HG02970 (cell line): ENCODE measurements at regions not wholly inside any gene's neighbourhood (a gene's known extent, or its start where the extent isn't known, plus 50 kb on each side); places are given as distances from the start of the nearest gene placed in this dataset.

ENCODE experiments used
- ATAC-seq: cut with Tn5 transposase; IDR thresholded peaks from one replicate; pipeline ENCODE4 v1.9.1; 2021; ENCODE audit warnings: mild to moderate bottlenecking, moderate library complexity, moderate number of reproducible peaks; ENCODE audit not compliant: unreplicated experiment, low FRiP score

GRCh38 chr3:61311044-61311443 is 59.8 kb upstream of the FHIT start:
- no peak for ATAC-seq

- ATAC-seq, result no peak
Observed at GRCh38 chr3:61315871-61316270, 64.6 kb upstream of the FHIT start.

DNA sequence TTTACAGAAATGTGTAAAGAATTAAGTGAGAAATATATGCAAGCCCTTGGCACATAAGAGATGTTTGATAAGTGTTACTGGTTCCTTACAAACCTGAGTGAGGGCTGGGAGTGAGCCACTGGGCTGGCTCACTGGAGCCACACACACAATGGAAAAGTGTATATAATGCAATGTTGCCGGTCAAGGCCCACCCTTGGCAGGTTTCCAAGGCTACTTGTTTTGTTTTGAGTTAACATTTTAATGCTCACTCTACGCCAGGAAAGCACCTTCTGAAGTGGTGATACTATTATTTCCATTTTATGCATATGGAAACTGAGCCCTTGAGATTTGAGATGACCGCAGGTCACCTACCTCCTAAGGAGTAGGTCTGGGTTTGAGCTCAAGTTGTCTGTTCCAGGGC is 71.8 kb upstream of the FHIT start:
- ATAC-seq, result no peak

GRCh38 chr3:61331929-61332552 is 80.8 kb upstream of the FHIT start:
- ATAC-seq, result no peak

DNA sequence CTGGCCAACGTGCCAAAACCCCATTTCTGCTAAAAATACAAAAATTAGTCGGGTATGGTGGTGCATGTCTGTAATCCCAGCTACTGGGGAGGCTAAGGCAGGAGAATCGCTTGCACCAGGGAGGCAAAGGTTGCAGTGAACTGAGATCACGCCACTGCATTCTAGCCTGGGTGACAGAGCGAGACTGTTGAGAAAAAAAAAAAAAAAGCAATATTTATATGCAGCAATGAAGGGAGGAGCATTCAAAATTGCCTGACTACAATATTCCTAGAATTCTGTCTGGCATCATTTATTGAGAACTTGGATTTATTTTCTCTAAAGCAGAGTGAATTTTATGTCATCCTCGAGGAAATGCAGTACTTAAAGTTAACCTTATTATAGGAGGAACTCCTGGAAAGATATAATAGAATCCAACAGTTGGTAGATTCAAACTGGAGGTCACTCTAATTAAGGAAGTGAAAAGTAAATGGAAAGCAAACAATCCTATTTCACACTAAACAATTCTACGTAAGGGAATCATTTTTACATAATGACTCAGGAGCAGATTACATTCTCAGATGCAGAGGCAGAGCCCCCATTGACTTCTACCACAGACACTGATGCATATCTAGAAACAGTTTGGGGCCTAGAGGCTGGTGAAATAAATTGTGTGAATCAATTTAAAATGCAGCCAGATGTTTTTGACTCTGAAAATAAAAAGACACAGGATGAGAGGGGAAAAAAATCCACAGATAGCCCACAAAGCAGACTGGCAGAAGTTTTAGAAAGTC is 82.1 kb upstream of the FHIT start:
- ATAC-seq, result no peak

- ATAC-seq, result no peak
Observed at GRCh38 chr3:61334783-61335182, 83.5 kb upstream of the FHIT start.

DNA sequence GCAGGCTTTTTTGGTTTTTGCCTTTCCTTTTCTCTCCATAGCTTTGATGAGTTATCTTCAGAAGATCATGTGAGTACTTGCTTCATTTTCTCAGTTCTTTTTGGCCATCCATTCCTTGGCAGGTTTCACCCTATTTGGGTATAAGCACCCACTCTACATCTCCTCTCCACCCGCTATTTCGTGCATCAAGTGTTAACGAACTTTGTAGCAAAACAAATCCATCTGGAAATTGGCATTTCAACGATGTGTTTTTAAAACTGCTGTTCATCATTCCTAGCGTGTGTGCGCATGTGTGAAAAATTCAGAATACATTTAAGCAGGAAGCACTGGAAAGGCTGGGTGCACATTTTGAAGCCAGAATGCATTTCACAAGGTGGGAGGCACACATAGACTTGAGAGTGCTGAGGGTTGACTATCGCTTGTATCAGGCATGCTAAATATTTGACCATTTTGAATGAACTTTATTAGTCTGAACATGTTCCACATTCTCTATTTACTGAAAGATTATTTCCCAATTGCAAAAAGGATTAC is 89.7 kb upstream of the FHIT start:
- no peak for ATAC-seq

DNA sequence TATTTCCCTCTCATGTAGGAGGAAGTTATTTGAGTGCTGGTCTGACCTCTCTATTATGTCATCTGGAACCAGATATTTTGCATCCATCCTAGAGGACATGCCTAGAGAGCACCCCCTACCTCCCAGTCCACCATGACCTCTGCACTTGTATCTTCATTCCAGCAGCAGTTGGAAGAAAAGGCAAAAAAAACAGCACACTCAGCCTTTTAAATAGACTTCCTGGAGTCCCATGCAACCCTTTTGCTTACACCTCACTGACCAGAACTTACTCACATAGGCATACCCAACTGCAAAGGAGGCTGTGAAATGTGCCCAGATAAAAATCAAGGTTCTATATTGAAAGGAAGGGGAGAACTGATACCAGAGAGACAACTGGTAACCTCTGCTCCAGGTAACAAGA is 92.3 kb upstream of the FHIT start:
- ATAC-seq, result no peak

DNA sequence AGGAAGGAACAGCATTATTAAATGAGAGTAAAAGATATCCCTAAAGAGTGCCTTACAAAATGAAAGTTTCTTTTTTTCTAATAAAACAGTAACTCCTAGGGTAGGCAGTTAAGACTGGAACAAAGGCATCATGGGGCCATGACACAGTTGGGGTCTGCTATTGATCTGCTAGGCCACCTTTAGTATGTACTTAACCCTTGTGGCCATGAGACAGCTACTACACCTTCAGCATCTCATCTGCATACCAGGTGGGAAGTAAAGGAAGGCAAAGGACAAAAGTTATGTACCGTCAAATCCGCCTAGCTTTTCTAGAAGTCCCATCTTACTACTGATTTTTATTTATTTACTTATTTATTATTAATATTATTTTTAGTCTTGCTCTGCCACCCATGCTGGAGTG is 93.8 kb upstream of the FHIT start:
- ATAC-seq, result no peak

GRCh38 chr3:61347981-61348380 is 96.7 kb upstream of the FHIT start:
- ATAC-seq, result no peak

- ATAC-seq, result no peak
Observed at GRCh38 chr3:61349717-61350116, 98.5 kb upstream of the FHIT start.

DNA sequence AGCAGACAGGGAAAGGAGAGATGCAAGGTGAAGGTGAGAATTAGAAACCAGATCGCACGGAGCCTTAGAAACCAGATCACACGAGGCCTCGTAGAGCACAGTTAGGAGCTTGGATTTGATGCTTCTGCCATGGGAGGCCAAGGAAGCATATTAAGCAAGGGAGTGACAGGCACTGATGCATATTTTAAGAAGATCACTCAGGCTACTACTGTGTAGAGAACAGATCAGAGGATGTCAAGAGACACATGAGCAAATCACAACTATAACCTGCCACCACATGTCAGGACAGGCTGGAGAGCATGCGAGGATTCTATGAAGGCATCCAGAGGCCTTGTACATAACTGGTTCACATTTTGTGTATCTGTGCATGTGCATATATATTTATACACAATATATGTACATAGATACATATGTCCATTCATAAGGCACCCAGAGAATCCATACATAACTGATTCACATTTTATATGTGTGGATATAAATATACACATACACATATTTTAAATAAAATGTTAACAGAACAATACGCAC is 99.6 kb upstream of the FHIT start:
- no peak for ATAC-seq

GRCh38 chr3:61352306-61352705 is 101.1 kb upstream of the FHIT start:
- no peak for ATAC-seq

DNA sequence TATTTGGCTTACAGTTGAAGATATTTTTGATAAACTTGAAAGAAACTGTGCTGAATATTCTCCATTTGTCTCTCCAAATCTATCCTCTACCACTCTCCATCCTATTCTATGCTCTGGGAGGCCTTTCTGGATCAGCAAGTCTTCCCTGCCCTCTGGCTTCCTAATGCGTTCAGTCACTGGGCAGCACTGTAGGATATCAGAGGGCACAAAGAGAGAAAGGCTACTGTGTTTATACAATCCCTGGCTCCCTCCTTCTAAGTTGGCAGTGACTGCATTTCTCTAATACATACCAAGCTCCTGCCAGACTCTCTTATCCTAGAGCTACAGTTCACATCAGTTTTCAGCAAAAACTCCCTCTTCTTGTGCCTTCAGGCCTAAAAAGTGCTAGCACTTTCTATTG is 102.1 kb upstream of the FHIT start:
- no peak for ATAC-seq

GRCh38 chr3:61354604-61355003 is 103.4 kb upstream of the FHIT start:
- ATAC-seq, result no peak

GRCh38 chr3:61356685-61357084 is 105.4 kb upstream of the FHIT start:
- ATAC-seq, result no peak

- ATAC-seq, result peak; percentile 6
Observed at GRCh38 chr3:61357902-61358301, 106.7 kb upstream of the FHIT start.

GRCh38 chr3:61358364-61358763 is 107.1 kb upstream of the FHIT start:
- ATAC-seq, result peak; percentile 98

GRCh38 chr3:61360297-61360965 is 109.2 kb upstream of the FHIT start:
- ATAC-seq, result no peak

- no peak for ATAC-seq
Observed at GRCh38 chr3:61369678-61370077, 118.4 kb upstream of the FHIT start.

DNA sequence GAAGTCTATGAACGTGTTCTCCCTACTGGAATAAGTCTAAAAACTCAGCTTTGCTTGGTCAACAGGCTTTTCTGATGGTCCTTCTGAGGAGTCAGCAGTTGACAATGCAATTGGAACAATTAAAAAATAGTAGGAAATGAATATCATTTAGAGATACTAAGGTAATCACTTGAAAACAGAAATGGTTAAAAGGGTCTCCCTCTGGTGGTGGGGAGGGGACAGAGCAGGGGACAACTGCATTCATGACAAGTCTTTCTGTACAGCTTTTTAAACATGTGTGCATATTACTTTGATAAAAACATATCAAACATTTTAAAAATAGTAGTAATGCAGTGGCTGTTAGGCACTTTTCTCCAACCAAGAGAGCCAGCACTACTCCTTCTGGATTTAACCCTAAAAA is 119.9 kb upstream of the FHIT start:
- no peak for ATAC-seq
